Dedifferentiated amniotic fluid mesenchymal stem cell (primary cell): ENCODE measurements at regions not wholly inside any gene's neighbourhood (a gene's known extent, or its start where the extent isn't known, plus 50 kb on each side); places are given as distances from the start of the nearest gene placed in this dataset.
"Not testable (repeated sequence)": the region's sequence is repeated elsewhere in the genome, so short reads cannot be mapped to it uniquely, and the experiment has no call there.

Experiments used
- DNase-seq: peaks from one replicate; pipeline ENCODE4 v3.0.0-alpha.2; 2016; ENCODE audit errors: extremely low spot score

GRCh38 chr3:153903430-153903829 is 217.8 kb upstream of the ARHGEF26 start:
- no peak for DNase-seq

GRCh38 chr3:153906366-153906765 is 214.8 kb upstream of the ARHGEF26 start:
- no peak for DNase-seq

- DNase-seq = no peak
Observed at GRCh38 chr3:153910387-153910786, 210.8 kb upstream of the ARHGEF26 start.

GRCh38 chr3:153911116-153911515 is 210.1 kb upstream of the ARHGEF26 start:
- peak; percentile 29 for DNase-seq

- DNase-seq = no peak
Observed at GRCh38 chr3:153919773-153920172, 201.4 kb upstream of the ARHGEF26 start.

GRCh38 chr3:153921826-153922225 is 199.4 kb upstream of the ARHGEF26 start:
- DNase-seq = no peak

GRCh38 chr3:153925841-153926514 is 195.2 kb upstream of the ARHGEF26 start:
- DNase-seq = no peak

GRCh38 chr3:153927107-153927506 is 194.1 kb upstream of the ARHGEF26 start:
- peak; percentile 44 for DNase-seq

- DNase-seq = no peak
Observed at GRCh38 chr3:153928851-153929250, 192.3 kb upstream of the ARHGEF26 start.

GRCh38 chr3:153933481-153933880 is 187.7 kb upstream of the ARHGEF26 start:
- not testable (repeated sequence) for DNase-seq

- no peak for DNase-seq
Observed at GRCh38 chr3:153944084-153944483, 177.1 kb upstream of the ARHGEF26 start.

GRCh38 chr3:153951276-153951675 is 169.9 kb upstream of the ARHGEF26 start:
- DNase-seq = no peak

GRCh38 chr3:153952091-153952490 is 169.1 kb upstream of the ARHGEF26 start:
- DNase-seq = no peak

- DNase-seq = no peak
Observed at GRCh38 chr3:153956613-153957012, 164.6 kb upstream of the ARHGEF26 start.

GRCh38 chr3:153957421-153957820 is 163.8 kb upstream of the ARHGEF26 start:
- no peak for DNase-seq

GRCh38 chr3:153958635-153959595 is 162.3 kb upstream of the ARHGEF26 start:
- DNase-seq = no peak

GRCh38 chr3:153960458-153961074 is 160.6 kb upstream of the ARHGEF26 start:
- DNase-seq = no peak

- no peak for DNase-seq
Observed at GRCh38 chr3:153961494-153961893, 159.7 kb upstream of the ARHGEF26 start.

- DNase-seq = no peak
Observed at GRCh38 chr3:153963012-153963411, 158.2 kb upstream of the ARHGEF26 start.

GRCh38 chr3:153967260-153967659 is 153.9 kb upstream of the ARHGEF26 start:
- no peak for DNase-seq

GRCh38 chr3:153970047-153970446 is 151.1 kb upstream of the ARHGEF26 start:
- no peak for DNase-seq

- DNase-seq = peak; percentile 20
Observed at GRCh38 chr3:153970741-153971347, 150.3 kb upstream of the ARHGEF26 start.
